AG09319 (cell line): ENCODE measurements at regions not wholly inside any gene's neighbourhood (a gene's known extent, or its start where the extent isn't known, plus 50 kb on each side); places are given as distances from the start of the nearest gene placed in this dataset.

Source experiments
- DNase-seq: peaks from one replicate; pipeline ENCODE4 v3.0.0-alpha.2; 2010; ENCODE audit warnings: low read depth; ENCODE audit errors: extremely low read depth
- CTCF ChIP-seq: IDR thresholded peaks from 2 replicates; pipeline ENCODE4 v1.5.1; 2011; ENCODE audit warnings: low read depth, mild to moderate bottlenecking, inconsistent platforms, low read length, moderate library complexity

- TF ChIP-seq CTCF = no peak
- DNase-seq = no peak
These were observed 452.1 kb downstream of the MN1 start for GRCh38 chr22:27349456-27349855.

- no peak for TF ChIP-seq CTCF
- no peak for DNase-seq
These were observed 451.2 kb downstream of the MN1 start for GRCh38 chr22:27350306-27350705.

GRCh38 chr22:27352426-27352825 lies 449.1 kb downstream of the MN1 start:
- DNase-seq = no peak
- no peak for TF ChIP-seq CTCF

GRCh38 chr22:27358096-27358870 lies 443.3 kb downstream of the MN1 start:
- DNase-seq = no peak
- no peak for TF ChIP-seq CTCF

- no peak for TF ChIP-seq CTCF
- no peak for DNase-seq
These were observed 431.3 kb downstream of the MN1 start for GRCh38 chr22:27370269-27370668.

- TF ChIP-seq CTCF = no peak
- DNase-seq = no peak
These were observed 430.6 kb downstream of the MN1 start for GRCh38 chr22:27370987-27371386.

- no peak for DNase-seq
- TF ChIP-seq CTCF = no peak
These were observed 429.2 kb downstream of the MN1 start for GRCh38 chr22:27372364-27372763.
